HepG2 (cell line): ENCODE measurements at regions not wholly inside any gene's neighbourhood (a gene's known extent, or its start where the extent isn't known, plus 50 kb on each side); places are given as distances from the start of the nearest gene placed in this dataset.

ENCODE experiments used
- ATAC-seq: fragments of 200-7000 bp; cut with Tn5 transposase; 3 replicates; pipeline ENCODE4 v1.9.1; 2020; ENCODE audit warnings: mild to moderate bottlenecking, moderate library complexity
- BruUV-seq: library from RNA; stranded (reverse); fragments of 400-500 nt; replicated peaks from 2 replicates; lab custom pipeline; 2021; lab: Mats Ljungman, UMichigan
- CTCF ChIA-PET: fragments of 300-600 bp; formaldehyde crosslinking; extraction: SDS; loops from one replicate; lab custom pipeline; 2021; ENCODE audit warnings: low total read pairs, inconsistent platforms, low intra/inter-chr PET ratio; lab: Yijun Ruan, JAX
- POLR2A ChIA-PET: fragments of 350-600 bp; sonication (Branson Sonifier 250); formaldehyde crosslinking; loops from one replicate; lab custom pipeline; 2020; ENCODE audit warnings: antibody characterized with exemption, inconsistent platforms; lab: Yijun Ruan, JAX
- DNase-seq: peaks from one replicate; pipeline ENCODE4 v3.0.0-alpha.2; 2015; ENCODE audit warnings: low spot score
- FAIRE-seq: peaks from 3 replicates; lab custom pipeline; 2011; peaks lifted over from hg19 to GRCh38; lab: Jason Lieb, UNC
- H2AFZ ChIP-seq: one replicate; pipeline ENCODE4 v1.6.1; 2011; ENCODE audit warnings: low read length, inconsistent platforms
- H3K27ac ChIP-seq: fragments of 300-600 bp; 3 replicates; pipeline ENCODE4 v1.8.0; 2011; ENCODE audit warnings: mixed run types, mild to moderate bottlenecking, mixed read lengths, low read length, inconsistent platforms; ENCODE audit not compliant: insufficient read depth; ENCODE audit errors: extremely low read length
- H3K27me3 ChIP-seq, 2 experiments: fragments of 200-600 bp in 1 of 2; 2 replicates in 1 of 2; 3 replicates in 1 of 2; pipeline versions ENCODE4 v1.6.0 to v1.8.0; 2011; ENCODE audit warnings: low read length in 2 of 2, mild to moderate bottlenecking in 2 of 2, moderate library complexity in 2 of 2, inconsistent platforms in 1 of 2; ENCODE audit not compliant: insufficient read depth in 2 of 2, control insufficient read depth in 1 of 2
- H3K36me3 ChIP-seq, 2 experiments: fragments of 200-600 bp in 1 of 2; replicated peaks in 1 of 2; 2 replicates in 1 of 2; 3 replicates in 1 of 2; pipeline versions ENCODE4 v1.5.1 to v1.8.0; 2011; ENCODE audit warnings: low read length in 2 of 2, inconsistent platforms in 1 of 2; ENCODE audit not compliant: insufficient read depth in 2 of 2, control insufficient read depth in 1 of 2
- H3K4me1 ChIP-seq: 2 replicates; pipeline ENCODE4 v1.5.1; 2012; ENCODE audit warnings: low read length, inconsistent platforms; ENCODE audit not compliant: insufficient read depth
- H3K4me2 ChIP-seq: 2 replicates; pipeline ENCODE4 v1.6.0; 2011; ENCODE audit warnings: low read depth, low read length, inconsistent platforms
- H3K4me3 ChIP-seq, 3 experiments: fragments of 200-600 bp in 1 of 3; sonication (generic), shearing (Covaris generic) in 1 of 3; replicated peaks in 1 of 3; 2 replicates each; pipeline ENCODE4 v1.5.1; 2011 to 2016; ENCODE audit warnings: low read length in 3 of 3, inconsistent platforms in 2 of 3, low read depth in 2 of 3, mild to moderate bottlenecking in 2 of 3, control low read depth in 1 of 3, mixed read lengths in 1 of 3; ENCODE audit not compliant: insufficient read depth in 1 of 3
- H3K79me2 ChIP-seq: one replicate; pipeline ENCODE4 v1.6.1; 2011; ENCODE audit warnings: low read length, inconsistent platforms; ENCODE audit not compliant: insufficient read depth
- H3K9ac ChIP-seq: 2 replicates; pipeline ENCODE4 v1.6.0; 2011; ENCODE audit warnings: mild to moderate bottlenecking, low read depth, low read length, inconsistent platforms; ENCODE audit not compliant: insufficient read depth
- H3K9me3 ChIP-seq: 2 replicates; pipeline ENCODE4 v1.5.1; 2012; ENCODE audit warnings: mild to moderate bottlenecking, low read length
- H4K20me1 ChIP-seq: 2 replicates; pipeline ENCODE4 v1.6.0; 2011; ENCODE audit warnings: inconsistent platforms, mild to moderate bottlenecking, low read length, moderate library complexity; ENCODE audit not compliant: insufficient read depth
- CHCHD3 ChIP-seq: sonication (generic); formaldehyde crosslinking; IDR thresholded peaks from 2 replicates; pipeline ENCODE4 v1.8.0; 2022; ENCODE audit warnings: mild to moderate bottlenecking, missing genetic modification reagents, moderate library complexity
- ELF1 ChIP-seq: sonication (generic); formaldehyde crosslinking; IDR thresholded peaks from 2 replicates; pipeline ENCODE4 v1.4.0; 2020; ENCODE audit warnings: missing genetic modification reagents
- HNRNPK ChIP-seq: fragments of 200-400 bp; formaldehyde crosslinking; IDR thresholded peaks from 2 replicates; pipeline ENCODE4 v1.6.1; 2018; ENCODE audit warnings: low read length, low read depth, moderate library complexity, mild to moderate bottlenecking; ENCODE audit not compliant: poor library complexity, severe bottlenecking
- MEIS1 ChIP-seq: sonication (generic); formaldehyde crosslinking; IDR thresholded peaks from 2 replicates; pipeline ENCODE4 v1.9.0; 2021; ENCODE audit warnings: mild to moderate bottlenecking, missing genetic modification reagents, moderate library complexity, borderline replicate concordance
- MIXL1 ChIP-seq: IDR thresholded peaks from 2 replicates; pipeline ENCODE4 v1.6.1; 2016
- MTERF4 ChIP-seq: sonication (generic); formaldehyde crosslinking; IDR thresholded peaks from 2 replicates; pipeline ENCODE4 v1.8.0; 2023; ENCODE audit warnings: mild to moderate bottlenecking, missing genetic modification reagents
- RORA ChIP-seq: sonication (generic); formaldehyde crosslinking; IDR thresholded peaks from 2 replicates; pipeline ENCODE4 v1.5.0; 2020; ENCODE audit warnings: mild to moderate bottlenecking, missing genetic modification reagents, moderate library complexity
- ZBTB21 ChIP-seq: sonication (generic); formaldehyde crosslinking; IDR thresholded peaks from 2 replicates; pipeline ENCODE4 v1.4.0; 2020; ENCODE audit warnings: missing genetic modification reagents
- ZKSCAN1 ChIP-seq: fragments of 150-350 bp; IDR thresholded peaks from 2 replicates; pipeline ENCODE4 v1.6.1; 2014; ENCODE audit warnings: low read length
- ZNF333 ChIP-seq: sonication (generic); formaldehyde crosslinking; IDR thresholded peaks from 2 replicates; pipeline ENCODE4 v1.4.0; 2020; ENCODE audit warnings: mild to moderate bottlenecking, missing genetic modification reagents, borderline replicate concordance
- ZNF484 ChIP-seq: sonication (generic); formaldehyde crosslinking; IDR thresholded peaks from 2 replicates; pipeline ENCODE4 v1.5.1; 2020; ENCODE audit warnings: mild to moderate bottlenecking, low read depth, missing genetic modification reagents, borderline replicate concordance
- ZNF605 ChIP-seq: sonication (generic); formaldehyde crosslinking; IDR thresholded peaks from 2 replicates; pipeline ENCODE4 v1.8.0; 2022; ENCODE audit warnings: mild to moderate bottlenecking, missing genetic modification reagents
- WGBS: methylation state at CpG from one replicate; pipeline ENCODE4 v1.1.6; 2017; ENCODE audit warnings: low lambda C conversion rate; 5-methylcytosine and 5-hydroxymethylcytosine counted together
- in situ Hi-C: cut with HindIII; loops from 2 replicates; pipeline ENCODE4 v1.10.0; 2017; ENCODE audit warnings: low pct_unique_long_range_greater_than_20kb; ENCODE audit not compliant: extremely low pct_ligation_motif_present
- intact Hi-C: fragments of 100-400 bp; cut with micrococcal nuclease; formaldehyde crosslinking; loops from one replicate; pipeline ENCODE4 v1.10.0; 2022; ENCODE audit not compliant: unreplicated experiment
- TF ChIP-seq, protein P1 (sequence below): sonication (generic); formaldehyde crosslinking; IDR thresholded peaks from 2 replicates; pipeline ENCODE4 v1.5.0; 2020; ENCODE audit warnings: mild to moderate bottlenecking, missing genetic modification reagents, moderate library complexity

- H3K36me3 ChIP-seq, result no peaks in the 10 kb centered on the region
- H3K4me1 ChIP-seq, result no peaks in the 10 kb centered on the region
- H3K9me3 ChIP-seq, result peaks cover 2% of the 10 kb centered on the region; the same call in 1 of the 2 replicates
- TF ChIP-seq HNRNPK (peak; percentile 84), RORA (CRISPR knock-in tag) (no peak)
- no peak overlapping the region for H3K4me3 ChIP-seq
- FAIRE-seq (no peak), ATAC-seq (no peak), DNase-seq (no peak)
- BruUV-seq, result no TSS peak
- no peaks in the 10 kb centered on the region for H3K79me2 ChIP-seq
- ChIA-PET POLR2A (no interaction called here), CTCF (no interaction called here)
- WGBS, result 16% methylated on average over 3 of the region's 3 CpGs
- H2AFZ ChIP-seq, result no peak overlapping the region
- in situ Hi-C loops (no loop called here), intact Hi-C loops (no loop called here)
- H3K27me3 ChIP-seq, result no peaks in the 10 kb centered on the region
- no peak overlapping the region for H3K9ac ChIP-seq
- H3K27ac ChIP-seq, result no peak overlapping the region
- no peak overlapping the region for H3K4me2 ChIP-seq
- H4K20me1 ChIP-seq, result no peaks in the 10 kb centered on the region
Measured at GRCh38 chr5:20262896-20263295, 274.9 kb upstream of the CDH18 start.

DNA sequence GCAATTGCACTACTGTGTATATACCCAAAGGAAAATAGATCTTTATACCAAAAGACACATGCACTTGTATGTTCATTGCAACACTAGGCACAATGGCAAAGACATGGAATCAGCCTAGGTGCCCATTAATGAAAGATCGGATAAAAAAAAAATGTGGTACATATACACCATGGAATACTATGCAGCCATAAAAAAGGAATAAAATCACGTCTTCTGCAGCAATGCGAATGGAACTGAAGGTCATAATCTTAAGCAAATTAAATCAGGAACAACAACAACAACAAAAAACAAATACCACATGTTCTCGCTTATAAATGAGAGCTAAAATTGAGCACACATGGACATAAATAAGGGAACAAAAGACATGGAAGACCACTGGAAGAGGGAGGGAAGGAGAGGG is 266.7 kb upstream of the CDH18 start:
- Histone ChIP-seq H4K20me1 (no peaks in the 10 kb centered on the region), H3K9me3 (no peaks in the 10 kb centered on the region), H3K36me3 (no peaks in the 10 kb centered on the region), H3K4me3 (no peak overlapping the region), H2AFZ (no peak overlapping the region), H3K4me1 (no peaks in the 10 kb centered on the region), H3K27me3 (no peaks in the 10 kb centered on the region), H3K4me2 (no peak overlapping the region), H3K27ac (no peak overlapping the region), H3K9ac (no peak overlapping the region), H3K79me2 (no peaks in the 10 kb centered on the region)
- intact Hi-C loops, result no loop called here
- ATAC-seq, result no peak
- CTCF ChIA-PET, result no interaction called here
- in situ Hi-C loops, result no loop called here
- 33% methylated on average over 4 of the region's 4 CpGs for WGBS
- POLR2A ChIA-PET, result no interaction called here
- no TSS peak for BruUV-seq
- TF ChIP-seq MIXL1 (no peak), CHCHD3 (CRISPR knock-in tag) (no peak), ELF1 (no peak), ZBTB21 (CRISPR knock-in tag) (no peak), ZKSCAN1 (no peak), ZNF333 (CRISPR knock-in tag) (no peak), MTERF4 (no peak), ZNF484 (no peak), MEIS1 (no peak), ZNF605 (no peak)
- TF ChIP-seq, protein P1, sequence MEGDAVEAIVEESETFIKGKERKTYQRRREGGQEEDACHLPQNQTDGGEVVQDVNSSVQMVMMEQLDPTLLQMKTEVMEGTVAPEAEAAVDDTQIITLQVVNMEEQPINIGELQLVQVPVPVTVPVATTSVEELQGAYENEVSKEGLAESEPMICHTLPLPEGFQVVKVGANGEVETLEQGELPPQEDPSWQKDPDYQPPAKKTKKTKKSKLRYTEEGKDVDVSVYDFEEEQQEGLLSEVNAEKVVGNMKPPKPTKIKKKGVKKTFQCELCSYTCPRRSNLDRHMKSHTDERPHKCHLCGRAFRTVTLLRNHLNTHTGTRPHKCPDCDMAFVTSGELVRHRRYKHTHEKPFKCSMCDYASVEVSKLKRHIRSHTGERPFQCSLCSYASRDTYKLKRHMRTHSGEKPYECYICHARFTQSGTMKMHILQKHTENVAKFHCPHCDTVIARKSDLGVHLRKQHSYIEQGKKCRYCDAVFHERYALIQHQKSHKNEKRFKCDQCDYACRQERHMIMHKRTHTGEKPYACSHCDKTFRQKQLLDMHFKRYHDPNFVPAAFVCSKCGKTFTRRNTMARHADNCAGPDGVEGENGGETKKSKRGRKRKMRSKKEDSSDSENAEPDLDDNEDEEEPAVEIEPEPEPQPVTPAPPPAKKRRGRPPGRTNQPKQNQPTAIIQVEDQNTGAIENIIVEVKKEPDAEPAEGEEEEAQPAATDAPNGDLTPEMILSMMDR, result no peak
- DNase-seq, result no peak
- no peak for FAIRE-seq
